GM21737 (cell line): ENCODE measurements at regions not wholly inside any gene's neighbourhood (a gene's known extent, or its start where the extent isn't known, plus 50 kb on each side); places are given as distances from the start of the nearest gene placed in this dataset.

Experiments used
- ATAC-seq: cut with Tn5 transposase; IDR thresholded peaks from one replicate; pipeline ENCODE4 v1.9.1; 2021; ENCODE audit warnings: mild to moderate bottlenecking, moderate library complexity; ENCODE audit not compliant: unreplicated experiment

DNA sequence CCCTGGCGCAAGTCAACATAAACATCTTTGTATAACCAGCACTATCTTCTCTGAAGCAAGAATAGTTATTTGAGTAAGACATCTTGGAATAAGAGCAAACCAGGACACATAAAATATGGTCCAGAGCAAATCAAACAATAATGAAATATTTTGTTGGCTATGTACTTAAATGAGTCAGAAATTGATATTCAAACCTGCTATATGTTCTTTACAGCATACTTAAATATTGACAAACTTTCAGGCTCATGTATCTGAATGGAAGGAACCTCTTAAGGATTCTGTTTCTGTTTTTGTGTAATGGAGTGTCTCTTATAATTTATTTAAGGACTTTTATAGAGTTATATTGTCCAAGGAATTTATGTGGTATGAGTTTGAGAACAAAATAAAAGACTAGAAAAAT, 747.3 kb downstream of the EFNA5 start:
- no peak for ATAC-seq

GRCh38 chr5:106921567-106921966, 749.2 kb downstream of the EFNA5 start:
- no peak for ATAC-seq

- no peak for ATAC-seq
Observed at GRCh38 chr5:106910486-106910885, 760.3 kb downstream of the EFNA5 start.

DNA sequence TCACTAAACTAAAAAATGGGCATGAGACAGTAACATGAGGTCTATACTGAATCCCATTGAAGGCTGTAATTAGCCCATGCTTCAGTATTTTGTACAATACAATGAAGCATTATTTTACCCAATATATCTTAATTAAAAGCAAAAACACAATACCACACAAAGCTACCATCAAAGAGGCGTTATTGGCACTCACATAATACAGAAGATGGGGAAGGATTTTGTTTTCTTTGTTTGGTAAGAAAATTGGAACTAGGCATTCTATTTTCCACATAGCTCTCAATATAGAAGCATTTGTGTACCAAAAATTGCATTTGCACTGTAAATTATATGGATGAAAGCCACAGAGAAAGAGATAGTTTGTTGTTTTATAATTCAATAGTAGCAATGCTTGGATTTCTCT, 761.0 kb downstream of the EFNA5 start:
- no peak for ATAC-seq

DNA sequence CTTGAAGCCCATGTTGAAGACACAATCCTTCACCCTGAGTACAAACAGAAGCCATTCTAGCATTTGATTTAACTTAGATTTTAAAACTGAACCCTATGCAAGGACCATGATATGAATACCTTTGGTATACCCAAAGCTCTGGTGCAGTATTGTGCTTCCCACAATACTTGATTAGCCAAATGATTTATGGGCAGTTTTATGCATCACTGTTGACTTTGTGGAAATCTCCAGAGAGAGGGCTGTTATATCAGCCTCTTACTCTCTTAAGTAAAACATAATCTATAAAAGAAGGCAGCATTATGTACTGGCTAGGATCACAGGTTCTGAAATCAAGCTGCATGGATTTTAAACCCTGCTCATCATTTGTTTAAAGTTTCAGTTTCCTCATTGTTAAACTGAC, 762.8 kb downstream of the EFNA5 start:
- no peak for ATAC-seq

- no peak for ATAC-seq
Observed at GRCh38 chr5:106906199-106906598, 764.5 kb downstream of the EFNA5 start.

DNA sequence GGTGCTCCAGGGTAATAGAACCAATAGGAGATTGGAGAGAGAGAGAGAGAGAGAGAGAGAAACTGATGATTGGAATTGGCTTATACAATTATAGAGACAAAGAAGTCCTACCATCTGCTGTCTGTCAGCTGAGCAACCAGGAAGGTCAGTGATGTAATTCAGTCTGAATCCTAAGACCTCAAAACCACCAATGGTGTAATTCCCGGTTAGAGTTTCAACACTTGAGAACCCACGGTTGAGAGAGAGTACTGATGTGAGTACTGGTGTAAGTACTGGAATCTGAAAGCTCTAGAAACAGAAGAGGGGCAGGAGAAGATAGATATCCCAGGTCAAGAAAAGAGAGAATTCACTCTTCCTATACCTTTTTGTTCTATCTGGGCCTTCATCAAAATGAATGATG, 775.8 kb downstream of the EFNA5 start:
- ATAC-seq, result no peak

DNA sequence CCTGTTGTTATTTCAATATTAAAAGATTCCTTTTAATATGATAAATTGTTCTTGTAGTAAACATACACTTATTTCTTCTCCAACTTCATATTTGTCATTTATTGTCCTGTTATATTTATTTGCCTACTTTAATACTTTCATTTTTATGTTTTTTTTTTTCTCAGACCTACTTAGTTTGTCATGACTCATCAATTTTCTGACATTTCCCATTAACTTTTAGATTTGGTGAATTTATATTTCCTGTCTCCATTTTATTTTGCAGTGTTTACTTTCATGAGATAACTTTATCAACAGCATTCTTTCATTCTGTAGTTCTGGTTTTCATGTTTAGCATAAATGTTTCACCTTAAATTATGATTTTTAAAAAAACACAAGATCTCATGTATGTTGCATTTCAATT, 788.7 kb downstream of the EFNA5 start:
- ATAC-seq, result no peak

DNA sequence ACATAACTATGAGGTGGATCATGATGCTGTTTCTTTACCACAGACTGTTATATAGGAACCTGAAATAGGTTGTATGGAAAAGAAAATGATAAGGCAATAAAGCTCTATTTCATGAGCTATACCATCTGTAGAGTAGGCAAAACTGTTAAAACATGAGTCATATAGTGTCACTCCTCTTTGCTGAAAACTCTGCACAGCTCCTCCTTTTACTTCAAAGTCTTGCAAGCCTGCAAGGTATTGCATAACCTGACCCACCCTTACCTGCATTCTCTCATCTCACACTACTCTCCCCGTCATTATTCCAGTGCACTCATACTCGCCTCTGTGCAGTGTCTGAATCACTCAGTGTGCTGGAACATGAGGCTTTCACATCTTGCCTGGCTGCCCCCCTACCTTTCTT, 790.1 kb downstream of the EFNA5 start:
- ATAC-seq, result no peak

DNA sequence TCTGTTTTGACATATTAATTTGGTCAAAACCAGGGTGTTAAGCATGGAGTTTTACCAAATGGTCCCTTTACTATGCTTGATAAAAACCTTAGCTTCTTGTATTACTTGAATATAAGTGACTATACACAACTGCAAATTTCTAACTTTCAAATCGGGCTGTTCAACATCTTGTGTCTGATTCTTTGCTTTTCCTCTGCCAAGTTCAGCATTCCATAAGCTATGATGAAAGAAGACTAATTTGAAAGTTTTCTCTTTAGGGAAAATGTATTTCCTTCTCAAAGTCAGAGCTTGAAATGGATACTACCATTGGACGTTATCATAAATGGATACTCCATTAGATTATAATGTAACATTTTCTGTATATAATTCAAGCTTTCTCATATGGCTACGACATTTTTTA, 792.9 kb downstream of the EFNA5 start:
- no peak for ATAC-seq

DNA sequence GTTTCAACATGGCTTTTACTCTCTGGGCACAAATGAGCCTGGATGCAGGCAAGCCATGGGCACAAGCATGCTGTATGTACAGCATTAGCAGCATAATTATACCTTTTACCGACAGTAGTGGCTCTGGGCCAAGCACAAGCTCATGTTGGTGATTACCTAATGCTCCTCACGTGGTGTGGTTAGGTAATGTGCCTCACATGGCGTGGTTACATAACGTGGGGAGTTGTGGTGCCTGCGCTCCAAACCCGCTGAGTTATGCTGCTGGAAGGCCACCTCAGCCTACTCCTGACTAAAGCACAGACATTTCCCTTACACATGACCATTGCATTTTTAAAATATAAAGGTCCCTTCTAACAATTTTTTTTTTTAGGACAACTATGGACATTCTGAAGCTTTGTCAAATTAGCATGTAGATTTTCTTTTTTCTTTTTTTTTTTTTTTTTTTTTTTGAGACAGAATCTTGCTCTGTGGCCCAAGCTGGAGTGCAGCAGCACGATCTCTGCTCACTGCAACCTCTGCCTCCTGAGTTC, 794.0 kb downstream of the EFNA5 start:
- ATAC-seq, result no peak

DNA sequence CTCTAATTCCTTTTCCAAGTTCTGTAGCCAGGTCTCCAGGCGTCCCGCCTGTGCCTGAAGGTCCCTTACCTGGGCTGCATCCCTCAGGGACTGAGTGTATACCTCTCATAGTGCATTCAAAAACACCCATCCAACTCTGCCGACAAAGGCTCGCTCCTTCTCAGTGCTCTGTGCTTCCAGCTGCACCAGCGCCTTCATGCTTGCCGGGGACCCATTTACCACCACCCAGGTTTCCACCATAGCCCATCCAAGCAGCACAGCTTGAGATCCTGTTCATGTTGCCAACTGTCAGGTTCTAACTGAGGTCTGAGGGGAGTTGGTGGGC, 794.5 kb downstream of the EFNA5 start:
- no peak for ATAC-seq

DNA sequence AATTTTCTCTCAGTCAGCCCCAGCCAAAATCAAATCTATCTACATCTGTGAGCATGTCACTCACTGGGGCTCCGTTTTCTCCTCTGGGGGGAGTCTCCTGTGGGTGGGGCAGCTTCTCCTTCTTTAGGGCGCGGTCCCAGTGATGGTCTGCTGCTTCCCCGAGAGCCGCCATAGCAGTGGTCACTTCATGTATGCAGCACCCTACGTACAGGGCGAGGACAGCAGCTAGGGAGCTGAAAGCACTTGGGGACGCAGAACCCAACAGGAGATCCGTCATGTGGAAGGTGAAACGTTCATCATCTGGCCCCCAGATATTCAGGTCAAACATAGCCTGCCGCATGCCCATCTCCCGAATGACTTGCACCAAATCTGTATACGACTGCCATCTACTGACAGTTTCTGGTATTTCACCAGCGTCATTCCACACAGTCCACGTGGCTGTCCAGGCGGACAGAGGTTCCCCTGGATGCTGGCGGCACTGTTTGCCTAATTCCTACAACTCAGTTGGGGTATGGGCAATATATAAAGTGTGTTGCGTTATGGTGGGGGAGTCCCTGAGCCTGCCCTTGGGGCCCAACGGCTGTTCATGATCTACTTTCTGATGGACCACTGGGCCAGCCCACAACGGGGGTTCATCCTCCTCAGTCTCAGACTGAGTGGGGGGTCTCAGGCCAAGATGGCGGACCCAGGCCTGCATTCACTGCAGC, 795.0 kb downstream of the EFNA5 start:
- ATAC-seq, result no peak

- ATAC-seq, result no peak
Observed at GRCh38 chr5:106874974-106875373, 795.8 kb downstream of the EFNA5 start.

DNA sequence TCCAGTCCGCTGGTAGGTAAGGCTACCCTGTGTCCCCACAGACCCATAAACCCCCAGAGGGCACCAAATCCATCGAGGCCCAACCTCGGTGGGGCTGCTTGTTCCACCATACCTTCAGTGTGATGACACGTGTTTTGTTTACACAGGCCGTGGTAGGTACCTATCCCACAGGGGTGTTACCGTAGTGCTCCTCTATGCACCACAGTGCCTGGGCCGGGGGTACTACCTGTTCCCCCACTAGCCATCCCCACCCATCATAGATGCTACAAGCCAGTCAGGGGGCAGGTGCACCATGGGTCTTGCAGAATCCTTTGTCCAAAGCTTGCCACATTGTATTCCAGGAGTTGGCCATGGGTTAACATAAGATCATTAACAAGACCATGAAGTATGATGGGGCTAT, 796.2 kb downstream of the EFNA5 start:
- no peak for ATAC-seq

DNA sequence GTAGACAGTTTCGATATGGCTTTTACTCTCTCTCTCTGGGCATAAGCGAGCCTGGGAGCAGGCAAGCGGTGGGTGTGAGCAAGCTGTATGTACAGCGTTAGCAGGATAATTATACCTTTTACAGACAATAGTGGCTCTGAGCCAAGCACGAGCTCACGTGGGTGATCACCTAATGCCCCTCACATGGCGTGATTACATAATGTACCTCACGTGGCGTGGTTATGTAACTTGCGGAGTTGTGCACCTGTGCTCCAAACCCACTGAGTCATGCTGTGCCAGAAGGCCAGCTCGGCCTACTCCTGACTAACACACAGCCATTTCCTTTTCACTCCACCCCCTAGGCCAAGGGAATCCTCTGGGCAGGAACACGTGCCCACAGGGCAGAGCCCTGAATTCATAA, 797.2 kb downstream of the EFNA5 start:
- ATAC-seq, result no peak

GRCh38 chr5:106865279-106865678, 805.5 kb downstream of the EFNA5 start:
- ATAC-seq, result no peak

- ATAC-seq, result no peak
Observed at GRCh38 chr5:106862450-106863193, 808.1 kb downstream of the EFNA5 start.

- no peak for ATAC-seq
Observed at GRCh38 chr5:106860398-106861044, 810.2 kb downstream of the EFNA5 start.

DNA sequence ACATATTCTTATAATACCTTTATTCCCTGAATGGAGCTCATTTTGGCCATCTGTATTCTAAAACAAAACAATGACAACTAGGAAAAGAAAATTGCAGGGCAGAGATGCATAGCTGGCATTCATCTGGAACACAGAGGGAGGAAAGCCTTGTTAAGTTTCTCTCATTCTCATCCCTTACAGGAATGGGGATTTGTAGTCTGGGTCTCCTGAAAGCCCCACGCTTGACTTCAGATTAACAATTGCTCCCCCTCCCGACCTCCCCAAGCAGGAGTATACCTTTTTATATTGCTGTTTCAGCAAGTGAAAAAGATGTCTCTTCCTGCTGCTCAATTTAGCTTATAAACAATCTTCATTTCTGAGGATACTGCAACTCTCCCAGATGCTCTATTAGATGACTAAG, 812.1 kb downstream of the EFNA5 start:
- no peak for ATAC-seq

- no peak for ATAC-seq
Observed at GRCh38 chr5:106854922-106855321, 815.8 kb downstream of the EFNA5 start.

DNA sequence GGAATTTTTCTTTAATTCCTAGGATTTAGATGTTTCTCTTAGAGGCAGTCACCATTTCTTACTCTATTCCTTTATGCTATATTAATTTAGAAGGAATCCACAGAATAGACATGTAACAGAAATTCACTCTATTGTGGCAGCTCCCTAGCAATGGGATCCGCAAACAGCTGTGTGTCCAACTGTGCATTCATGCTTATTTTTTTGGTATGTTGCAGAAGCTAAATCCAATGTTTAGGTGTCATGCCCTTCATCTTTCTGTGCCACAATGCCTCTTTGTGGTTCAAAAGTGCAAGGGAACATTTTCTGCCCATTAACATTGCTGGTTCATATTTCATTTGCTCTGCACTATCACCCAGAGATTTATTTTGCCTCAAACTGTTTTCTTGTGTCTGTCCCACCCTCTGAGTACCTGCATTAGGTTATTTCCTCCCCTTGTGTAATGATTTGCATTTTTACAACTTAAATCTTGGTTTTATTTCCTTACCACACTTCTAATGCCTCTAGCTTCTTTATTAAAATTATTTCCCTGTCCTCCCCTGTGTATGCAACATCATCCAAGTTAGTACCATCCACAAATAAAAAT, 816.5 kb downstream of the EFNA5 start:
- ATAC-seq, result no peak
